ENCODE measurements at regions not wholly inside any gene's neighbourhood (a gene's known extent, or its start where the extent isn't known, plus 50 kb on each side); places are given as distances from the start of the nearest gene placed in this dataset.

DNA sequence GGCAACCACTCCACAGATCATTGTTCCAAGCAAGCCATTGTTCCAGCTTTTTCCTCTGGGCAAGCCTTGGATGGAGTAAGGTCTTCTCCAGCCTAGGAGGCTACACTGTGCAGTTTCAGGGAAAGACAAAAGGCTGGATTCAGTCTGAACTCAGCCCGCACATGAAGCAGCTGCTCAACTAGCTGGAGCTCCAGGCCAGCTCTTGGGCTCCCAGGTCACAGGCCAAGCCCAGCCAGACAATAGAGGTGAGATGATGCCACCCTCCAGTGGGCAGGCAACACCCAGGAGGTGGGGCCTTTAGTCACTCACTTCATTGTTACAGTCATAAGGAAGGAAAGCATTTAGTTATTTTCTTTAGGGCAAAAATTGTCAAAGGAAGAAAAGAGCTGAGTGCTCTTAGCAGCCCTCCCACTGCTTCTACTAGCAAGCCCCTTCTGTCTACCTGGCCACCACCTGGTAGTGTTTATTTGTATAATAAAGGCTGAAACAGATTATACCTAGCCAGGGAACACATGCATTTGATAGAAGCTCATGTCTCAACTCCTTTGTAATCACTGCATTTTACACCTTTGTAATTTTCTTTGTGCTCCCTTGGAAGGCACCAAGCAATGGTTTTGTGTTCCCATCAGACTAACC is 253.4 kb downstream of the WDR11 start:
- Histone ChIP-seq H3K4me1 (no peaks in the 10 kb centered on the region), H3K36me3 (no peaks in the 10 kb centered on the region), H3K27ac (no peak overlapping the region), H3K9me3 (no peaks in the 10 kb centered on the region), H3K27me3 (no peaks in the 10 kb centered on the region), H3K4me3 (no peak overlapping the region)
- no peak for DNase-seq
- intact Hi-C loops (cut with DNase I; ENCODE audit: low total_unique reads) (no loop called here), in situ Hi-C loops (cut with MboI; ENCODE audit: low sequenced_read_pairs in 4 of 4) (no loop called here)
- TF ChIP-seq POLR2A (IDR thresholded peaks at IDR 0.05): no peak
- TF ChIP-seq, protein P1, sequence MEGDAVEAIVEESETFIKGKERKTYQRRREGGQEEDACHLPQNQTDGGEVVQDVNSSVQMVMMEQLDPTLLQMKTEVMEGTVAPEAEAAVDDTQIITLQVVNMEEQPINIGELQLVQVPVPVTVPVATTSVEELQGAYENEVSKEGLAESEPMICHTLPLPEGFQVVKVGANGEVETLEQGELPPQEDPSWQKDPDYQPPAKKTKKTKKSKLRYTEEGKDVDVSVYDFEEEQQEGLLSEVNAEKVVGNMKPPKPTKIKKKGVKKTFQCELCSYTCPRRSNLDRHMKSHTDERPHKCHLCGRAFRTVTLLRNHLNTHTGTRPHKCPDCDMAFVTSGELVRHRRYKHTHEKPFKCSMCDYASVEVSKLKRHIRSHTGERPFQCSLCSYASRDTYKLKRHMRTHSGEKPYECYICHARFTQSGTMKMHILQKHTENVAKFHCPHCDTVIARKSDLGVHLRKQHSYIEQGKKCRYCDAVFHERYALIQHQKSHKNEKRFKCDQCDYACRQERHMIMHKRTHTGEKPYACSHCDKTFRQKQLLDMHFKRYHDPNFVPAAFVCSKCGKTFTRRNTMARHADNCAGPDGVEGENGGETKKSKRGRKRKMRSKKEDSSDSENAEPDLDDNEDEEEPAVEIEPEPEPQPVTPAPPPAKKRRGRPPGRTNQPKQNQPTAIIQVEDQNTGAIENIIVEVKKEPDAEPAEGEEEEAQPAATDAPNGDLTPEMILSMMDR (IDR thresholded peaks at IDR 0.05 in 4 of 5, conservative IDR thresholded peaks at IDR 0.05 in 1 of 5): no peak
- no peak for ATAC-seq

DNA sequence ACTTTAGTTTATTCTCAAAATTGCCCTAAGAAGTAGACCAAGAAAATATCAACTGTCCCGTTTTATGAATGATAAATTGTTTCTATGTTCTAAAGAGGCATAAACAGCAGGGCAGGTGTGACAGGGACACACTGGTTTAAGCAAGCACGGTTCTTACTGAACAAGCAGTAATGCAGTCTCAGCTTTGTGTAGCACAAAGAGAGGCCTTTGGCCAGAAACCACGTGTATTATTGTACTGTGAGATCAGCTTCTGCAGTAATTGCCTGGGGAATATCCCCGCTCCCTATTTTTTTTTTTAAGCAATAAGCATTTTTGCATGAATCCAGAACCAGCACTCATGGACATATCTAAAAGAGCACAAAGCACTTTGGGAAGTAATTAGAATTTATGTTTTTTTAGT is 255.4 kb downstream of the WDR11 start:
- Histone ChIP-seq H3K4me1 (no peaks in the 10 kb centered on the region), H3K9me3 (no peaks in the 10 kb centered on the region), H3K27ac (no peak overlapping the region), H3K27me3 (no peaks in the 10 kb centered on the region), H3K4me3 (no peak overlapping the region), H3K36me3 (no peaks in the 10 kb centered on the region)
- TF ChIP-seq, protein P1 (IDR thresholded peaks at IDR 0.05 in 4 of 5, conservative IDR thresholded peaks at IDR 0.05 in 1 of 5): no peak
- TF ChIP-seq POLR2A (IDR thresholded peaks at IDR 0.05): no peak
- in situ Hi-C loops (cut with MboI; ENCODE audit: low sequenced_read_pairs in 4 of 4) (no loop called here), intact Hi-C loops (cut with DNase I; ENCODE audit: low total_unique reads) (no loop called here)
- ATAC-seq (no peak), DNase-seq (no peak)

DNA sequence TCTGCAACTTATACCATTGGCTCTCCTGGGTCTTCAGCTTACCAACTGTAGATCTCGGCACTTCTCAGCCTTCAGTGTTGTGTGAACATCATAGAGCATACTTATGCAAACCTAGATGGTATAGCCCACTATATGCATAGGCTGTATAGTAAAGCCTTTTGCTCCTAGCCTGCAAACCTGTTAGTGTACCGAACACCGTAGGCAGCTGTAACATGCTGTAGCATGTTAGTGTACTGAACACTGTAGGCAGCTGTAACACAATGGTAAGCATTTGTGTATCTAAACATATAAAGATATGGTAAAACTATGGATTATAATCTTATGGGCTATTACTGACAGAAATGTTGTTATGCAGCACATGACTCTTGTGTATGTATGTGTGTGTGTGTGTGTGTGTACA is 256.9 kb downstream of the WDR11 start:
- DNase-seq (no peak), ATAC-seq (no peak)
- no peaks in the 10 kb centered on the region for H3K36me3 ChIP-seq
- no peaks in the 10 kb centered on the region for H3K9me3 ChIP-seq
- TF ChIP-seq, protein P1 (IDR thresholded peaks at IDR 0.05 in 4 of 5, conservative IDR thresholded peaks at IDR 0.05 in 1 of 5): no peak
- TF ChIP-seq POLR2A (IDR thresholded peaks at IDR 0.05): no peak
- in situ Hi-C loops (cut with MboI; ENCODE audit: low sequenced_read_pairs in 4 of 4) (no loop called here), intact Hi-C loops (cut with DNase I; ENCODE audit: low total_unique reads) (no loop called here)
- no peaks in the 10 kb centered on the region for H3K4me1 ChIP-seq
- H3K27me3 ChIP-seq: no peaks in the 10 kb centered on the region
- no peak overlapping the region for H3K4me3 ChIP-seq
- H3K27ac ChIP-seq: no peak overlapping the region

DNA sequence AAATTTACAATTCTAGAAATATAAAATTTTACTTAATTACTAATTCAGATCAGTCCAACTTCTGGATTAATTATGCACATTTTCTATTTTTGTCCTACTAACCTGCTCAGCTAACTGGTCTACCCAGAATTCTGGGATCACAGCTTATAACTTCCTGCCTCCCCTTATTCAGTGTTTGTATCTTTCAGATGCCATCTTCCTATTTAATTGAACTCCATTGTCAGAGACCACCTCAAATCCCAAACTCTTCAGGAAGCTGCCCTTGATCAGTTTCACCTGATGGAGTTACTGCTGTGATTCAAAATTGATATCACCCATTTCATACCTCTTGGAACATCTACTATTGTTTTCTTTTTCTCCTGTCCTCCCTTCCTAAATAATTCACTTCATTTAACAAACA is 259.2 kb downstream of the WDR11 start:
- in situ Hi-C loops (cut with MboI; ENCODE audit: low sequenced_read_pairs in 4 of 4) (no loop called here), intact Hi-C loops (cut with DNase I; ENCODE audit: low total_unique reads) (no loop called here)
- no peaks in the 10 kb centered on the region for H3K36me3 ChIP-seq
- DNase-seq (no peak), ATAC-seq (no peak)
- no peaks in the 10 kb centered on the region for H3K9me3 ChIP-seq
- H3K27ac ChIP-seq: no peak overlapping the region
- no peak overlapping the region for H3K4me3 ChIP-seq
- H3K4me1 ChIP-seq: no peaks in the 10 kb centered on the region
- H3K27me3 ChIP-seq: no peaks in the 10 kb centered on the region
- TF ChIP-seq, protein P1 (IDR thresholded peaks at IDR 0.05 in 4 of 5, conservative IDR thresholded peaks at IDR 0.05 in 1 of 5): no peak
- TF ChIP-seq POLR2A (IDR thresholded peaks at IDR 0.05): no peak

DNA sequence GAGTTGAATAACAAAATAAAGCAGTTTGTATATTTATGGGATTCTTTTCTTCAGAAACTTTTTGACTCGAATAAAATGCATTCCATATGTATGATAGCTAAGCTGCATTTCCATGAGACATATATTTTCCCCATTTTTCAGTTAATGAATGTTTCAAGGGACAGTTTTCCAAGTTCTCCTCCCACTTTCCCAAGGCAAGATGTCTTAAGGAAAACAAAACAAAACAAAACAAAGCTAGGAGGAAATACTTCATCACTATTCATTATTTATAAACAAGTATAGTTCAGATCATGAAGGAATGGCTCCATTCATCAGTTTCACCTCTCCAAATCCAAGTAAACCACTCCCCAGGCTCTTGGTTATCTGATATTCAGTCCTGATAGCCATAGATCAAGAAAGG is 261.0 kb downstream of the WDR11 start:
- no peak for ATAC-seq
- no peaks in the 10 kb centered on the region for H3K9me3 ChIP-seq
- TF ChIP-seq, protein P1 (IDR thresholded peaks at IDR 0.05 in 4 of 5, conservative IDR thresholded peaks at IDR 0.05 in 1 of 5): no peak
- TF ChIP-seq POLR2A (IDR thresholded peaks at IDR 0.05): no peak

More for the DNA sequence above, 261.0 kb downstream of the WDR11 start:
- in situ Hi-C loops (cut with MboI; ENCODE audit: low sequenced_read_pairs in 4 of 4): no loop called here
- Histone ChIP-seq H3K27ac (no peak overlapping the region), H3K4me3 (no peak overlapping the region), H3K4me1 (no peaks in the 10 kb centered on the region), H3K27me3 (no peaks in the 10 kb centered on the region), H3K36me3 (no peaks in the 10 kb centered on the region)
- intact Hi-C loops (cut with DNase I; ENCODE audit: low total_unique reads): no loop called here
- DNase-seq: no peak

Measured in gastrocnemius medialis (tissue), 4 donors.